Epithelial cell of esophagus (primary cell): ENCODE measurements at regions not wholly inside any gene's neighbourhood (a gene's known extent, or its start where the extent isn't known, plus 50 kb on each side); places are given as distances from the start of the nearest gene placed in this dataset.
"Not testable (repeated sequence)": the region's sequence is repeated elsewhere in the genome, so short reads cannot be mapped to it uniquely, and the experiment has no call there.

Experiments
- DNase-seq: peaks from one replicate; pipeline ENCODE4 v3.0.0; 2010; ENCODE audit warnings: low read depth
- H3K4me3 ChIP-seq: 2 replicates; pipeline ENCODE4 v1.5.1; 2011; ENCODE audit warnings: mild to moderate bottlenecking, low read length, control low read depth
- TF ChIP-seq, protein P1 (sequence below): IDR thresholded peaks from 2 replicates; pipeline ENCODE4 v1.5.1; 2011; ENCODE audit warnings: low read depth, mild to moderate bottlenecking, low read length, control low read depth, inconsistent platforms; ENCODE audit not compliant: insufficient read depth; ENCODE audit errors: missing control alignments

DNA sequence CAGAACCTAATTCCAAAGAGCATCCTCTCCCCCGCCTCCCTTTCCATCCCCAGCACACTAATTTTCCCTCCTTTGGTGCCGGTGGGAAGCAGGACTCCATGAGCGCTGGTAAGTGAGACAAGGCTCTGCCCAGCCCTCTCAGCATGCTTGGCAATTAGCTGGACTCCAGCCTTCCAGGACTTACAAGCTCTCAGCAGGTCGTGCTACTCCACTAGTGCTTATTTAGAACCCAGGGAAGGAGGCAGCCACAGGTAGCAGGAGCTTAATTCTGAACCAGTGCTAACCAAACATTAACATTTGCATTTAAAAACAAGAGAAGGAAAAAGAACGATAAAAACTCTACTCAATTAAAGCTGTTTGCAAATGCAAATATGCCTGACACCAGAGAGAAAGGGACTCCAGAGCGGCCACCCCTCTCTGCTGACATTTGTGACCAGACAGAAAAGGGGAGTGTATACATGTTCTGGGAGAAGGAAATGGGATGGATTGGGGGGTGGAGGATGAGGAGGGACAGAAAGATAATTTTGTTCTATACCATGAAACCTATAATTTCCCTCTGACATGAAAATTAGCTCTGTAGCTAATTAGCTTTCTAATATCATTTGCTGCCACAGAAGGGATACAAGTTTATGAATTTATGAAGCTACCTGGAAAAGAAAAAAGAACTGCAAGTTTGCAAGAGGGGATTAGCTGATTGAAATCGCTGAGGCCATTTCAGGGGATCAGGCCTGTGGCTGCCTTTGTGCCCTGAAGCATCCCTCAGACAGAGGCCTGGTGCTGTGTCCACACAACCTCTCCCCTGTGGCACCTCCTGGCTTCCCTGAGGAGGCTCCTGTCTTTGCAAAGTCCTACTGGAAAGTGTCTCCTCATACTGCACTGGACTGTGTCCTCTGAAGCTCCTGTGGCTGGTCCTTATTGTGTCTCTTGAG, 266.3 kb downstream of the SEC61B start:
- TF ChIP-seq, protein P1, sequence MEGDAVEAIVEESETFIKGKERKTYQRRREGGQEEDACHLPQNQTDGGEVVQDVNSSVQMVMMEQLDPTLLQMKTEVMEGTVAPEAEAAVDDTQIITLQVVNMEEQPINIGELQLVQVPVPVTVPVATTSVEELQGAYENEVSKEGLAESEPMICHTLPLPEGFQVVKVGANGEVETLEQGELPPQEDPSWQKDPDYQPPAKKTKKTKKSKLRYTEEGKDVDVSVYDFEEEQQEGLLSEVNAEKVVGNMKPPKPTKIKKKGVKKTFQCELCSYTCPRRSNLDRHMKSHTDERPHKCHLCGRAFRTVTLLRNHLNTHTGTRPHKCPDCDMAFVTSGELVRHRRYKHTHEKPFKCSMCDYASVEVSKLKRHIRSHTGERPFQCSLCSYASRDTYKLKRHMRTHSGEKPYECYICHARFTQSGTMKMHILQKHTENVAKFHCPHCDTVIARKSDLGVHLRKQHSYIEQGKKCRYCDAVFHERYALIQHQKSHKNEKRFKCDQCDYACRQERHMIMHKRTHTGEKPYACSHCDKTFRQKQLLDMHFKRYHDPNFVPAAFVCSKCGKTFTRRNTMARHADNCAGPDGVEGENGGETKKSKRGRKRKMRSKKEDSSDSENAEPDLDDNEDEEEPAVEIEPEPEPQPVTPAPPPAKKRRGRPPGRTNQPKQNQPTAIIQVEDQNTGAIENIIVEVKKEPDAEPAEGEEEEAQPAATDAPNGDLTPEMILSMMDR = no peak
- DNase-seq = no peak
- no peak overlapping the region for H3K4me3 ChIP-seq

DNA sequence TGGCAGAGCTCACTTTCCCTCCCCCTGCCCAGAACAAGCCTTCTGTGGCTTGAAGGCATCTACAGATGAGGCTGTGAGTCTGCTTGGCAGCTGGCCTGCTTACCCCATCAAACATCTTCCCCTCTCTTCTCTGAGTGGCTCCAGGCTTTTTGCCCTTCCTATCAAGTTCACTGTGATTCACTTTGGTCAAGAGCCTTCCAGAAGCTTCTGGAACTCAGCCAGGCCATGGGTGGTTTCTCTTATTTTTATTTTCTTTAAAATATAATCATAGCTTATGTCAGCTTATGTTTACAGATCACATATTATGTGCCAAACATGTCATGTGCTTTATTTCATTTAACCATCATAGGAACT, 267.0 kb downstream of the SEC61B start:
- H3K4me3 ChIP-seq = no peak overlapping the region
- TF ChIP-seq, protein P1 = no peak
- DNase-seq = peak; percentile 17

- no peak for DNase-seq
- TF ChIP-seq, protein P1 = no peak
- H3K4me3 ChIP-seq = no peak overlapping the region
These were observed 268.6 kb downstream of the SEC61B start for GRCh38 chr9:99490729-99491128.

GRCh38 chr9:99491408-99492158, 269.5 kb downstream of the SEC61B start:
- TF ChIP-seq, protein P1 = no peak
- no peak overlapping the region for H3K4me3 ChIP-seq
- no peak for DNase-seq

- peak; percentile 42 for DNase-seq
- TF ChIP-seq, protein P1 = no peak
- no peak overlapping the region for H3K4me3 ChIP-seq
These were observed 275.6 kb downstream of the SEC61B start for GRCh38 chr9:99497641-99498040.

GRCh38 chr9:99498979-99499378, 276.9 kb downstream of the SEC61B start:
- not testable (repeated sequence) for H3K4me3 ChIP-seq, DNase-seq

- no peak overlapping the region for H3K4me3 ChIP-seq
- DNase-seq = no peak
- TF ChIP-seq, protein P1 = no peak
These were observed 283.9 kb downstream of the SEC61B start for GRCh38 chr9:99505936-99506335.
